HTR-8/SVneo (cell line): ENCODE measurements at regions not wholly inside any gene's neighbourhood (a gene's known extent, or its start where the extent isn't known, plus 50 kb on each side); places are given as distances from the start of the nearest gene placed in this dataset.

Source experiments
- DNase-seq: peaks from one replicate; pipeline ENCODE4 v3.0.0; 2011; ENCODE audit warnings: low spot score, mixed read lengths; ENCODE audit not compliant: insufficient read length
- FAIRE-seq: peaks from 2 replicates; lab custom pipeline; 2011; peaks lifted over from hg19 to GRCh38; lab: Jason Lieb, UNC

GRCh38 chr2:66057844-66058243 is 377.1 kb upstream of the MEIS1 start:
- DNase-seq (no peak), FAIRE-seq (no peak)

- DNase-seq (no peak), FAIRE-seq (no peak)
Measured at GRCh38 chr2:66050392-66050791, 384.5 kb upstream of the MEIS1 start.

GRCh38 chr2:66048667-66049066 is 386.3 kb upstream of the MEIS1 start:
- FAIRE-seq (no peak), DNase-seq (no peak)

DNA sequence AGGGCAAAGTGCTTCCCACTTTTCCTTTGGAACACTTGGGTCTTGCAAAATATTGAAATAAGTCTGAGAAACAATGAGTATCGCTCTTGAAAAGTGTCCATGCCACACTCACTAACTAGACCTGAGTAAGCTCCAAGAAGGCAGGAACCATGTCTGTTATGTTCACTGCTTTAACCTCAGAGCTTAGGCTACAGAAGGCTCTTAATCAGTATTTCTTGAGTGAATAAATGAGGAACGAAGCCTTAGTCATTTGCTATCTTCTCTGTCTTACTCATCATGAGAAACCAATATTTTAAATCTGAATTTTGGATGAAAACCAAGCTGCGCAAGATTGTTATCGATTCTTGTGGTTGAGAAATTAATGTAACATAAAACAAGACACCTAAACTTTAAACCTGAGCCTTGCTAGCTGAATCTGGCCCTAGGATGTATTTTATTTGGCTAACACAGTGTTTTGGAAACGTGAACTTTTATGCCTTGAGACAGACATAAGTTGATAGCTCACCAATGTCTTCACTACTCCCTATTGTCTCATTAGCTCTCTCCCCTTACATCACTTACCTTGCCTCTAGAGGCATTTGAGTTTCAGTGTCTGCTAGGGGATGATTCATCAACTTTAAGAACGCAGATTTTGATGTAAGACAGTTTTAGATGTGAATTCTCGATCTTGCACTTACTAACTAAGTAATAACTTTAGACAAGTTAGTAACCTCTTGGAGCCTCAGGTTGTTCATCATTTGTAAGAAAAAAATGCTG is 392.8 kb upstream of the MEIS1 start:
- FAIRE-seq, result no peak
- DNase-seq, result no peak

DNA sequence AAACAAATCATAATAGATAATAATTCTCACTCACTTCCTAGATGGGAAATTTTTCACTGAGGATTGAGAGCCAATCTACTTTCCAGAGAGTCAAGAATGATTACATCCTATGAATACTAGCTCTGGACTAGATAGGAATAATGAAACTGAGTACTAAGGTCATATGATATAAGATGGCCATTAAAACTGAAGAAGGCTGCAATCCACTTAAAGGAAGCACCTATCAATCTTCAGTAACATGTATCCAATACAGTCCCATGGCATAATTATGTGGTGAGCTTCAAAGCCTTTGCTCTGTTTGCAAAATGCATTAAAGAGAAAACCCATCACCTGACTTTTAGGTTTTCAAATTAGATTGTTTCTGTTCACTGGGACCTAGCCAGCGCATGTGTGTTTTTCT is 398.0 kb upstream of the MEIS1 start:
- FAIRE-seq (no peak), DNase-seq (no peak)

DNA sequence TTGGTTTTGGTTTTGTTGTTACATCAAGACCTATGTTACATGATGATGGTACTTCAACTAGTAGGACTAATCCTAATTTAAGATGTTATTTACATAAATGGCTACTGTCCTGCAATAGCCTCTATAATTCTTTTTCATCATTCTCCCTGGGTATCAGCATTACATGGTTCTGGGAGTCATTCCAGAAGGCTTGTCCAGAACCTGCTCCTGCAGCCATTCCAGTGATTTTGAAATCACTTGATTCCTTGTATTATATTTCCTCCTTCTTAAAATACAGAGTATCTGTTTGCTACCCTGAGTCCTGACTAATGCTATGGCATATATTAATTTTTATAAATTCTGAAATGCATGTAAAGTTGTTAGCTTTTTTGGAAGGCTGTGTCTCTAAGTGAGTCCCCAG is 400.5 kb upstream of the MEIS1 start:
- DNase-seq, result no peak
- no peak for FAIRE-seq

DNA sequence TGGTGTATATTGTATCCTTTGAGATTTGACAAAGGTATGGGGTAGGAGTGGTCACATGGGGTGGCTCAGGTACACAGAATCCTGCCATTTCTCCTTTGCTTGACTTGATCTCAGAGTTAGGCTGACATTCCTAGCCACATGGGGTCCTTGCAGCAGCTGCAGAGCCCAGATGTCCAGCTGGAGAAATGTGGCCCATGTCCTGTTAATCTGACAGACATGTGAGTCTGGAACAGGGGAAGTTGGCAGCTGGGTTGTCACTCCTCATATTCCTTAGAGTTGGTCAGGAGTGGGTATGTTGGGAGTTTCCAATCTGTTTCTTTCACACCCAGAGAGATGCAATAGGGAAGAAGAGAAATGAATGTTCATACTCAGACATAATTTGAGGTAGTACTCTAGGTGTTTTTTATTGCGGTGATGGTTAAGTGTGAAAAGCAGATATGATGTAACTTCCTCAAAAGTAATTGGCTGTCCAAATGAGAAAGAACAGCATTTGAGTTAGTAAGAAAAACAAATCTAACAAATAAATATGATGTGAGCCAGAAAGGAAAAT is 402.6 kb upstream of the MEIS1 start:
- FAIRE-seq, result no peak
- no peak for DNase-seq

DNA sequence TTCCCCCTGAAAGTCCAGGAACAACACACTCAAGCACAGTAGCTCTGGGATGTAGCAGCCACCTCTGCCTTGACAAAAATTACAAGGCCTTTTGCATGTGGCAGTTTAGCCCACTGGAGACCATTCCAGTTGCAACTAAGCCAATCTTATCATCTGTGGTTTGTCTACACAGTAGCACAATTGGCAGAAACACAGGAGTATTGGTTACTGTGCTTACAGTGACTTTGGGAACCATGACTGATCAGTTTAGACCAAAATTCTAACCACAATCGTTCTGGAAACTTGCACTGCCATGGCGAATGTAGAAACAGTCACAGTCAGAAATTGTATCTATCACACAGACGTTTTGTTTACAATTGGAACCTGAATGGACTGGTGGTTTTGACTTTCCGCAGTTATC is 403.7 kb upstream of the MEIS1 start:
- DNase-seq (no peak), FAIRE-seq (no peak)

DNA sequence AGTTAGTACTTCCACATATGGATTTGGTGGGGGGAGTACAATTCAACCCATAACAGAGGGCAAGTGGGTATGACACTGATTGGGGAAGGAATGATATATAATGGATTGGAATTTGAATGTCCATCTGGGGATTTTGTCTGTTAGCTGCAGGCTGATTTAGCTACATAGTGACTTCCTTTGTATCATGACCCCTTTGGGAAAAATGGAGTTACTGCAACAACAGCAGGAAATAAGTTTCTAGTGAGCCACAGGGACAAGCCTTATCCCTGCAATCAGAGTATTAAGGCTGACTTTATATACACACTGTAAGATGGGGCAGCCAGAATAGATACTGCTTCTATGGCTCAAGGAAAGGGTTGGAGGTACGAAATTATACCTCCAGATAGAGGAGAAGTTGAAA is 404.4 kb upstream of the MEIS1 start:
- no peak for FAIRE-seq

DNA sequence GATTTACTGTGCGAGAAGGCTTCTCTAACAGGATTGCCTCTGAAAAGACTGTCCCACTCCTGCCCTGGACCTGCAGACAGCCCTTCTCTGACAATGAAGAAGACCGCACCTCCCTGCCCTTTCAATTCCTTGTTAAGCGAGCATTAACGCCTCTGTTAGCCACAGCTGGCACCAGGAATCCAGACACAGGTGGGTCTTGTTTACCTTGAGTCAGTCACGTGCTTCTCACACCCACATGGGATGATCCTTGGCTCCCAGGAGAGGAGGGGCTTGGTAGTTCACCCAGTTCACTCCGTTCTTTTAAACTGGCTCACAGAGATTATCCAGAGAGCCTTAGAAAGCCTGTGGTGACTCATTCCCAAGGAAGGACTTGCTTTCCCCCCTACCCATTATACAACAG is 410.5 kb upstream of the MEIS1 start:
- DNase-seq, result no peak
- no peak for FAIRE-seq

More for the DNA sequence above, 404.4 kb upstream of the MEIS1 start:
- DNase-seq, result no peak

DNA sequence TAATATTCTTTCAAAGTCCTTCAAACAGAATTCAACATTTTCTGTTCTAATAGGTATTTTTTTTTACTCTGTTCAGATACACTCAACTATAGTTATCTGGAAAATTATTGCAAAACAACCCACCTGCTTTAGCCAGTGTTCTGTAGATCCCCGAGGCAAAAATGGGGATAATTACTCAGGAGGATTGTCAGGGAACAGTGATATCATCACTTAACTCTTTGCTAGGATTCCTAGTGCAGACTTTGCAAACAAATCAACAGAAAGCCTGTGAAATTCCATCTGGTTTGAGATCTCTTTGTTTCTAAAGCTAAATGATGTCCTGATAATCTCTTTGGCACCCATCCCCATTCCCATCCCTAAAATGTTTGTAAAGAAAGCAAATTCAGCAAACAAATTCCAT is 413.6 kb upstream of the MEIS1 start:
- no peak for FAIRE-seq
- DNase-seq, result no peak

DNA sequence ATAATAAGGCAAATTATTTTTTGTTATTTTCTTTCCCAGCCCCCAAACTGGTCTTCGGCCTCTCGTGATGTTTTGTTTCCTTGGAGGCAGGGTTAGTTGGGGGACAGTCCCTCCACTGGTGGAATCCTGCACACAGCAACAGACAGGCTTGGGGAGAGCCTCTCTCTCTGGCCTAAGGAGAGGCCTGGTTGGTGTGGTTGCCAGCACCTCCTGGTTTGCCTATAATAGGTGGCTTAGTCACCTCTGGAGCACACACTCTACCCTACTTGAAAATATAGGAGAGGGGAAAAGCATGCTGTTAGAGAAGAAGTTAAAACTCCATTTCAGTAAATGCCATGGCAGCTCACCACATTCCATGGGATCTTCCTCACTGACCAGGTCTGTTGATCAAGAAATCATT is 417.2 kb upstream of the MEIS1 start:
- FAIRE-seq (no peak), DNase-seq (no peak)

GRCh38 chr2:66014450-66014849 is 420.5 kb upstream of the MEIS1 start:
- FAIRE-seq, result no peak
- DNase-seq, result no peak

DNA sequence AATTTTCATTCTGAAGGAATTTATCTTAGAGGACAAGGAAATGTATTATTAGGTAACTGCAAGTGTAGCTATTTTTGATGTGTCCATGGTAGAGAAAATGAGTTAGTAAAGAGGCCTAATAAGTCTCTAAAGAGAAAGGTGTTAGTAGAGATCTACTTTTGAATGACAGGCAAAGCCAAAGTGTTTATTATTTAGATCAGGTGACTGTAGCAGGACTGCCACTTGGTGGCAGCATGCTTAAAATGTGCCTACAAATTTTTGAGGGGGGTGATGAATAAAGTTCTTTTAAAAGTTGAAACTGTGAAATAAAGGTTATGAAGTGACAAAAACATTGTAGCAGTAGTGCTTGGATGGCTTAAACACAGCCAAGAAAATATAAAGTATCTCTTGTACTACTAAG is 421.5 kb upstream of the MEIS1 start:
- no peak for FAIRE-seq
- DNase-seq, result no peak

- no peak for DNase-seq
Measured at GRCh38 chr2:66003931-66004330, 431.0 kb upstream of the MEIS1 start.

GRCh38 chr2:66001538-66001937 is 433.4 kb upstream of the MEIS1 start:
- DNase-seq, result no peak
- no peak for FAIRE-seq

More at GRCh38 chr2:66003931-66004330, 431.0 kb upstream of the MEIS1 start:
- FAIRE-seq, result no peak

DNA sequence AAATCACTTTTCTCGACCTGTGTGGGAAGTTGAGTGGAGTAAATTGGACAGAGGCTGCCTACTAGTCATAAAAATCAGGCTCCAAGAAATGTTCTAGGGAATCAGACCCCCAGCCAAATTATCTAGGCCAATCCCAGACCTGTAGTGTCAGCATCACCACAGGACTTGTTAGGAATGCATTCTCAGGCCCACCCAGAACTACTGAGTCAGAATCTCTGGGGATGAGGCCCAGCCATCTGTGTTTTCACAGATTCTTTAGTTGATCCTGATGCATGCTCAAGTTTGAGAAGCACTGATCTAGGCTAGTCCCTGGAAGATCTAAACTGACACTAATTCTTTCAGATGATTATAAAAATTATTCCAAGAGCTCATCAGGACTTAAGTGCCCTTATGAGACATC is 434.0 kb upstream of the MEIS1 start:
- FAIRE-seq, result no peak
- DNase-seq, result no peak

DNA sequence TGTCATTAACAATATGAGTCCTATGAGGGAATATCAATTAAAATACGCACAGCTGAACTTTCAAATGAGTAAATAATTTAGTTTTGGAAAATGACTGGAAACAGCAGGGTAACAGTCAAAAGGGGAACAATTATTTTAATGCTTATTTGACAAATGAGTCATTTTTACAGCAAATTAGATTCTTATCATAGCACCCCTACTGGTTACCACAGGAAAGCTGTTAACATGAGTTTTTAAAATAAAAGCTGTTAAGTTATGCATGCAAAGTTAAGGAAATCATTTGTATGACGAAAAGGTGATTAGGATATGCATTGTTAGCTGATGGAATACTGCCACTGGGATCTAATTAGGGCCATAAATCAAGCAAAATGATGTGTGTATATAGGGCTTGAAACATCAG is 435.1 kb upstream of the MEIS1 start:
- no peak for DNase-seq
- no peak for FAIRE-seq

- no peak for DNase-seq
- FAIRE-seq, result no peak
Measured at GRCh38 chr2:65999103-65999502, 435.8 kb upstream of the MEIS1 start.

DNA sequence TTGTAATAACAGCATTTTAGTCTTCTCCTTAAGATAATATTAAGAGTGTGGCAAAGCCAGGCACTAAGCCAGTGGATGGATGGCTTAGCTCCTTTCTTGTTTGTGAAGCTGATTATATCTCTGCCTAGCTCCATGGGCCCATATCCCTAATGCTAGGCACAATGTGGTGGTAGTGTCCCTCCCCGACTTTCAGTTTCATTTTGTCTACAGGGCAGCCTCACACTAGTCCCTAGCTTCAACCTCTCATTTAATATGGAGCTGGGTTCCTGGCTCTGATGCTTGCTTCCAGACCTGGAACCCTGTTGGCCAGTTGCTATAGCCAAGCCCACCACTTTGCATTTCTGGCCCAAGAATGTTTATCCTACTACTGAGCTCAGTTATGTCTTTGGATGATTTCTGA is 437.0 kb upstream of the MEIS1 start:
- no peak for FAIRE-seq
- DNase-seq, result no peak

- no peak for DNase-seq
- FAIRE-seq, result no peak
Measured at GRCh38 chr2:65992198-65992554, 442.7 kb upstream of the MEIS1 start.
